AG10803 (cell line): ENCODE measurements at regions not wholly inside any gene's neighbourhood (a gene's known extent, or its start where the extent isn't known, plus 50 kb on each side); places are given as distances from the start of the nearest gene placed in this dataset.

ENCODE experiments used
- DNase-seq: peaks from one replicate; pipeline ENCODE4 v3.0.0; 2010; ENCODE audit warnings: low read depth
- H3K4me3 ChIP-seq: 2 replicates; pipeline ENCODE4 v1.5.1; 2011; ENCODE audit warnings: mild to moderate bottlenecking, low read length, control low read depth
- CTCF ChIP-seq: conservative IDR thresholded peaks from 2 replicates; pipeline ENCODE4 v1.5.1; 2011; ENCODE audit warnings: mild to moderate bottlenecking, low read length, control low read depth, inconsistent platforms

DNA sequence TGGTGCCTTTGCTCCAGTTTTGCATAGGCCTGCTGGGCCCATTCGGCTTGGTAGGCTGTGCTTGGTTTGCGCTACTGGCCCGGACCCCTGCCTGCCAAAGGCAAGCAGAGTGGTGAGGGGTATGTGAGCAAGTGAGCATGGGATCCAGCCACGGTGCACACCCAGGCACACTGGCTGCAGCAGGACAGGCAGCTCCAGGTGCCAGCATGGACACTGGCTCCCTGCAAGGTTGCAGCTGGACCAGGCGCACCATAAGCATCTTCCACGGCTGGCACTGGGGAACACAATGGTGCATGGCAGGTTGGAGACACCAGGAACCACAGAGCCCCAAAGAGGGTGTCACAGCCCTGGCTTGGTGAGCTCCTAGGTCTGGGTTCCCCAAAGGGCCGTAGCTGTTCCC is 693.5 kb upstream of the PTBP2 start:
- TF ChIP-seq CTCF: no peak
- H3K4me3 ChIP-seq: no peak overlapping the region
- no peak for DNase-seq

- no peak for DNase-seq
- no peak for TF ChIP-seq CTCF
- H3K4me3 ChIP-seq: no peak overlapping the region
Measured at GRCh38 chr1:96030312-96030711, 691.3 kb upstream of the PTBP2 start.

- TF ChIP-seq CTCF: no peak
Measured at GRCh38 chr1:96034006-96034405, 687.6 kb upstream of the PTBP2 start.

GRCh38 chr1:96036763-96037162 is 684.8 kb upstream of the PTBP2 start:
- TF ChIP-seq CTCF: no peak
- DNase-seq: no peak
- no peak overlapping the region for H3K4me3 ChIP-seq

More at GRCh38 chr1:96034006-96034405, 687.6 kb upstream of the PTBP2 start:
- no peak for DNase-seq
- no peak overlapping the region for H3K4me3 ChIP-seq

- no peak for TF ChIP-seq CTCF
- no peak overlapping the region for H3K4me3 ChIP-seq
- DNase-seq: no peak
Measured at GRCh38 chr1:96038636-96039035, 682.9 kb upstream of the PTBP2 start.

DNA sequence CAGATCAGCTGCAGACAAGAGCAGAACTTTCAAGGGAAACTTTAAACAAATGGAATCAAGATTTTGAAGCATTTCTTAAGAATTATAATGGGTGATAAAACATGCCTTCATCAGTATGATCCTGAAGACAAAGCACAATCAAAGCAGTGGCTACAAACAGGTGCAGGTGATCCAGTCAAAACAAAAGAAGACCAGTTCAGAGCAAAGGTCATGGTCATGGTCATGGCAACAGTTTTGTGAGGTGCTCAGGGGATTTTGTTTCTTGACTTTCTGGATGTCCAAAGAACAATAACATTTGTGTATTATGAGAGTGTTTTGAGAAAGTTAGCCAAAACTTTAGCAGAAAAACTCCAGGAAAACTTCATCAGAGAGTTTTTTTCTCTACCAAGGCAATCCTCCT is 681.7 kb upstream of the PTBP2 start:
- TF ChIP-seq CTCF: no peak
- H3K4me3 ChIP-seq: no peak overlapping the region
- no peak for DNase-seq

DNA sequence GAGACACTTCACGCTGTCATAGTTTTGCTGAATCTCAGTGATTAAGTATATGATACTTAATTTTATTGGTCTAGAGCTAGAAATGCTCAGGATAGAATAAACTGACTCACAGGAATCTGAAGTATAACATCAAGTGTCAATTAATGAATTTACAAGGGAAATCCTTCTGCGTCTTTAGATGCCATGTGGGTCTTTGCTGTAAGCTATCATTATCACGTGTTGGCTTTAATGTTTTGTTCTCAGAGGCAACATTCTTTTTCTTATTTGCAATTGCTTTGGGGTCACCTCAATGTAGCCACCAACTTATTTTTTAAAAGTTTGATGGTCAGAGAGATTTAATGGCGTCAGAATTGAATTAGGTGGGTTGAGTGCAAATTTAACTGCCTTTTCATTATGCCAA is 680.1 kb upstream of the PTBP2 start:
- TF ChIP-seq CTCF: no peak
- no peak overlapping the region for H3K4me3 ChIP-seq
- DNase-seq: no peak
